Tibial nerve (tissue), 4 donors: ENCODE measurements at regions not wholly inside any gene's neighbourhood (a gene's known extent, or its start where the extent isn't known, plus 50 kb on each side); places are given as distances from the start of the nearest gene placed in this dataset.

Experiments used
- DNase-seq, 2 donors: peaks; one replicate each; pipeline ENCODE4 v3.0.0-alpha.2; 2019; ENCODE audit warnings: low spot score in 2 of 2
- H3K27ac ChIP-seq, 4 donors: fragments of 200-600 bp; sonication (generic) in 3 of 4; one replicate each; pipeline ENCODE4 v1.5.1; 2017 to 2019; ENCODE audit warnings: mild to moderate bottlenecking in 1 of 4
- H3K27me3 ChIP-seq, 2 donors: fragments of 200-600 bp; sonication (generic) in 1 of 2; one replicate each; pipeline versions ENCODE4 v1.5.1 to v1.6.0; 2017 to 2019
- H3K36me3 ChIP-seq, 3 donors: fragments of 200-600 bp; sonication (generic); one replicate each; pipeline ENCODE4 v1.5.1; 2018 to 2019
- H3K4me1 ChIP-seq, 4 donors: fragments of 200-600 bp; sonication (generic) in 3 of 4; one replicate each; pipeline ENCODE4 v1.5.1; 2017 to 2019
- H3K4me3 ChIP-seq, 4 donors: fragments of 200-600 bp; sonication (generic) in 3 of 4; one replicate each; pipeline ENCODE4 v1.5.1; 2017 to 2019; ENCODE audit warnings: mild to moderate bottlenecking in 1 of 4, moderate library complexity in 1 of 4
- H3K9me3 ChIP-seq, 4 donors: fragments of 200-600 bp; sonication (generic) in 3 of 4; one replicate each; pipeline ENCODE4 v1.5.1; 2017 to 2019
- EP300 ChIP-seq, 2 donors: sonication (generic); formaldehyde crosslinking; IDR thresholded peaks; one replicate each; pipeline ENCODE4 v1.6.1; 2017; ENCODE audit warnings: antibody characterized with exemption in 2 of 2, mild to moderate bottlenecking in 1 of 2
- POLR2A ChIP-seq, 2 donors: fragments of 450-650 bp; IDR thresholded peaks; one replicate each; pipeline ENCODE4 v1.6.1; 2017; ENCODE audit warnings: antibody characterized with exemption in 2 of 2, mild to moderate bottlenecking in 2 of 2, moderate library complexity in 2 of 2
- WGBS, 2 donors: methylation state at CpG; one replicate each; pipeline ENCODE4 v1.1.5; 2018; 5-methylcytosine and 5-hydroxymethylcytosine counted together
- TF ChIP-seq, protein P1 (sequence below), 5 experiments: fragments of 200-600 bp in 3 of 5; fragments of 450-650 bp in 2 of 5; sonication (generic) in 3 of 5; IDR thresholded peaks; one replicate each; pipeline ENCODE4 v1.5.1; 2016 to 2019; ENCODE audit warnings: antibody characterized with exemption in 5 of 5, mild to moderate bottlenecking in 3 of 5, moderate library complexity in 2 of 5

DNA sequence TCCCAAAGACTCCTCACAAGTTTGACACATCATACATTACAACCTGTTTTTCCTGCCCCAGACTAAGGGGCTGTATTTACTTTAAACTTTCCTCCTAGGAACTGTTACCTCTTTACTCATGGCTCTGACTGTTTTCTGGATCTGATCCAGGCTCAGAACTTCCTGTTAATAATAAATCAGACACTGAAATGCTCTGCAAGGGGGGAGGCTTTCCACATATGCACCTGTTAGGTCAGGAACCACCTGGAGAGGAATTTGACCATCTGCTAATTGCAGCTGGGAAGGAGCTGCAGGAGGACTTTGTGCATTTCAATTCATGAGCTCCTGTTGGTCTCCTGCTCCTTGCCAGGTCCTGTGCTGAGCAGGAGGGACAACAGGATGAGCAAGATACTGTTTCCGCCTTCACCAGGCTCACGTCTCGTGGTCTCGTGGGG lies 476.9 kb upstream of the CDH5 start:
- 80 to 84% methylated on average over 4 of the region's 4 CpGs for WGBS, 2 donors
- Histone ChIP-seq H3K9me3 (peaks cover 0 to 5% (median 0%) of the 10 kb centered on the region in 4 donors), H3K27ac (no peak overlapping the region), H3K36me3 (no peaks in the 10 kb centered on the region), H3K4me3 (no peak overlapping the region), H3K4me1 (no peaks in the 10 kb centered on the region), H3K27me3 (no peaks in the 10 kb centered on the region)
- DNase-seq: no peak
- no peak for TF ChIP-seq EP300 (IDR thresholded peaks at IDR 0.05)
- TF ChIP-seq, protein P1, sequence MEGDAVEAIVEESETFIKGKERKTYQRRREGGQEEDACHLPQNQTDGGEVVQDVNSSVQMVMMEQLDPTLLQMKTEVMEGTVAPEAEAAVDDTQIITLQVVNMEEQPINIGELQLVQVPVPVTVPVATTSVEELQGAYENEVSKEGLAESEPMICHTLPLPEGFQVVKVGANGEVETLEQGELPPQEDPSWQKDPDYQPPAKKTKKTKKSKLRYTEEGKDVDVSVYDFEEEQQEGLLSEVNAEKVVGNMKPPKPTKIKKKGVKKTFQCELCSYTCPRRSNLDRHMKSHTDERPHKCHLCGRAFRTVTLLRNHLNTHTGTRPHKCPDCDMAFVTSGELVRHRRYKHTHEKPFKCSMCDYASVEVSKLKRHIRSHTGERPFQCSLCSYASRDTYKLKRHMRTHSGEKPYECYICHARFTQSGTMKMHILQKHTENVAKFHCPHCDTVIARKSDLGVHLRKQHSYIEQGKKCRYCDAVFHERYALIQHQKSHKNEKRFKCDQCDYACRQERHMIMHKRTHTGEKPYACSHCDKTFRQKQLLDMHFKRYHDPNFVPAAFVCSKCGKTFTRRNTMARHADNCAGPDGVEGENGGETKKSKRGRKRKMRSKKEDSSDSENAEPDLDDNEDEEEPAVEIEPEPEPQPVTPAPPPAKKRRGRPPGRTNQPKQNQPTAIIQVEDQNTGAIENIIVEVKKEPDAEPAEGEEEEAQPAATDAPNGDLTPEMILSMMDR (IDR thresholded peaks at IDR 0.05): no peak
- no peak for TF ChIP-seq POLR2A (IDR thresholded peaks at IDR 0.05)

DNA sequence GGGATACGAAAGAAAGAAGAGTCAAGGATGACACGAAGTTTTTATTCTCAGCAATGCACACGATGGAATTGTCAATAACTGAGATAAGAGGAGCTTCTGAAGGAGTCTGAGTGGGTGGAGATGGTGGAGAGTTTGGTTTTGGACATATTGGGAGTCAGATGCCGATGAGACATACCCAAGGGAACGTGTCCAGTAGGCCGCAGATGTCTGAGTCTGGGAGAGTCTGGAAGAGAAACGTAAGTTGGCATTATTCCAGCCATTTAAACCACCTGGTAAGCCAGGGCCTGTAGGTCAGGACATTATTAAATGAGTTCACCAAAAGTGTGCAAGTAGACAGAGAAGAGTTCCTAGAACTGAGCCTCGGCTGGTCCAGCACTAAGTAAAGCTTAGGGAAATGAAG lies 478.3 kb upstream of the CDH5 start:
- 81 to 83% methylated on average over 8 of the region's 8 CpGs for WGBS, 2 donors
- DNase-seq: no peak
- no peaks in the 10 kb centered on the region for H3K4me1 ChIP-seq
- no peak overlapping the region for H3K27ac ChIP-seq
- TF ChIP-seq EP300 (IDR thresholded peaks at IDR 0.05) (no peak), POLR2A (IDR thresholded peaks at IDR 0.05) (no peak)
- TF ChIP-seq, protein P1 (IDR thresholded peaks at IDR 0.05): no peak
- H3K27me3 ChIP-seq: no peaks in the 10 kb centered on the region
- peaks cover 0 to 5% (median 0%) of the 10 kb centered on the region in 4 donors for H3K9me3 ChIP-seq
- H3K4me3 ChIP-seq: no peak overlapping the region
- no peaks in the 10 kb centered on the region for H3K36me3 ChIP-seq

DNA sequence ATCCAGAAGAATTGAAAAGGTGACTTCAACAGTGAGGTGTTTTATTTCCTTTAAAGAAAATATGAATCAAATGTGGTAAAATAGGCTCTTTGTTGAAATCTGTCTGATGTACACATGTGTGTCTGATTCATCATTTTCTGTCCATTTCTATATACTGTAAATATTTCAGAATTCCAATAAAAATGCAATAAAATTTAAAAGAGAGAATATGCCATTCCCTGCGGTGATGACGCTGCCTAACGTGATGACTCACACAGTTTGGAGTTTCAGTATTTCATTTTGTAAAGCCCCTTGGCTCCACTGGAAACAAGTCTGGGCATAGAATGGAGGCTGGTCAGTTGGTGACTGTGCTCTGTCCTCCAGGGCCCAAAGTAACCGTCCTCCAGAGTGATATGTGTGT lies 482.5 kb upstream of the CDH5 start:
- Histone ChIP-seq H3K9me3 (no peaks in the 10 kb centered on the region), H3K27ac (no peak overlapping the region), H3K27me3 (no peaks in the 10 kb centered on the region), H3K4me1 (no peaks in the 10 kb centered on the region), H3K4me3 (no peak overlapping the region), H3K36me3 (no peaks in the 10 kb centered on the region)
- TF ChIP-seq, protein P1 (IDR thresholded peaks at IDR 0.05): no peak
- no peak for TF ChIP-seq EP300 (IDR thresholded peaks at IDR 0.05)
- TF ChIP-seq POLR2A (IDR thresholded peaks at IDR 0.05): no peak
- 69 to 80% methylated on average over 4 of the region's 4 CpGs for WGBS, 2 donors
- DNase-seq: no peak

DNA sequence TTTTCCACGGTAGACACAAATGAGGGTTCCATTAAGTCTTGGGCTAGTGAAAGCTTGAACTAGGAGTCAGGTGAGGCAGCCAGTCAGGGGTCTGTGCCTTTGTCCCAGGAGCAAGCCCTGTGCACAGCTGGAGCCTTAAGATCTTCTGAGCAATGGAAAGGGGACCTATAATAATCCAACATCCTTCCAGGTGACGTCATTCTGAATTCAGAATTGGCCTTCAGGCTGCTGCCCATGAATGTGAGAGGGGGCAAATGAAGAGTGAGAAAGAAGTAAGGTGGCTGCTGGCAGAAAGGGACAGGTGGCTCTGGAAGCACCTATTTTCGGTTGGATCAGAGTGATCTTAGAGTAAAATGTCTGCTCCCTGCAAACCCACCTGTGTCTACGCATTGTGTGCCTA lies 488.1 kb upstream of the CDH5 start:
- TF ChIP-seq, protein P1 (IDR thresholded peaks at IDR 0.05): no peak
- no peak for TF ChIP-seq EP300 (IDR thresholded peaks at IDR 0.05)
- no peak for TF ChIP-seq POLR2A (IDR thresholded peaks at IDR 0.05)
- no peaks in the 10 kb centered on the region for H3K9me3 ChIP-seq
- peaks cover 0 to 10% (median 0%) of the 10 kb centered on the region in 4 donors for H3K4me1 ChIP-seq
- DNase-seq: no peak
- H3K27me3 ChIP-seq: no peaks in the 10 kb centered on the region
- H3K27ac ChIP-seq: no peak overlapping the region
- no peak overlapping the region for H3K4me3 ChIP-seq
- H3K36me3 ChIP-seq: no peaks in the 10 kb centered on the region
- 91 to 92% methylated on average over 4 of the region's 4 CpGs for WGBS, 2 donors

DNA sequence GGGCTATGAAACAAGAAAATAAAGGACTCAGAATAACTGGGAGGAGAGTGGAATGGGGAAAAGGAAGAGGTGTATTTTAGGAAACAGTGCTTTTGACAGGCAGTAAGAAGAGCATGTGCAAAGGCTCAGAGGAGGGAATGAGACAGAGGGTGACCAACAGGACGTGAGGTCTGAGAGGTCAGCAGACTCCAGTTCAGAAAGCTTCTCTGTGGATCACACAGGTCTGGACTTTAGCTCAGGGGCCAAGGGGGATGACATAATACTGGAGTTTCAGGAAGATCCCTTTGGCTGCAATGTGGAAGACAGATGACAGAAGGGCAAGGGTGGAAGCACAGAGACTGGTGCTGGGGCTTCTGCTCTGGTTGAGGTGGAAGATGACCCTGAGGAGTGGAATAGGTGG lies 489.9 kb upstream of the CDH5 start:
- no peaks in the 10 kb centered on the region for H3K9me3 ChIP-seq
- H3K27me3 ChIP-seq: no peaks in the 10 kb centered on the region
- no peak overlapping the region for H3K27ac ChIP-seq
- no peak overlapping the region for H3K4me3 ChIP-seq
- TF ChIP-seq EP300 (IDR thresholded peaks at IDR 0.05): no peak
- no peak for TF ChIP-seq POLR2A (IDR thresholded peaks at IDR 0.05)
- TF ChIP-seq, protein P1 (IDR thresholded peaks at IDR 0.05): no peak
- no peaks in the 10 kb centered on the region for H3K36me3 ChIP-seq
- peaks cover 0 to 10% (median 0%) of the 10 kb centered on the region in 4 donors for H3K4me1 ChIP-seq
- no peak for DNase-seq
- 46% methylated on average over 1 of the region's 1 CpG for WGBS, 2 donors
